OCI-LY3 (cell line): ENCODE measurements at regions not wholly inside any gene's neighbourhood (a gene's known extent, or its start where the extent isn't known, plus 50 kb on each side); places are given as distances from the start of the nearest gene placed in this dataset.

Experiments
- EZH2phosphoT487 ChIP-seq: fragments of 200-600 bp; shearing (Covaris generic); IDR thresholded peaks from 2 replicates; pipeline ENCODE4 v1.6.1; 2018; ENCODE audit warnings: antibody characterized with exemption, mixed run types, low read depth
- TF ChIP-seq, protein P1 (sequence below): fragments of 200-600, 300-600 bp; sonication (generic); IDR thresholded peaks from 2 replicates; pipeline ENCODE4 v1.5.1; 2014; ENCODE audit warnings: antibody characterized with exemption, low read length, low read depth

DNA sequence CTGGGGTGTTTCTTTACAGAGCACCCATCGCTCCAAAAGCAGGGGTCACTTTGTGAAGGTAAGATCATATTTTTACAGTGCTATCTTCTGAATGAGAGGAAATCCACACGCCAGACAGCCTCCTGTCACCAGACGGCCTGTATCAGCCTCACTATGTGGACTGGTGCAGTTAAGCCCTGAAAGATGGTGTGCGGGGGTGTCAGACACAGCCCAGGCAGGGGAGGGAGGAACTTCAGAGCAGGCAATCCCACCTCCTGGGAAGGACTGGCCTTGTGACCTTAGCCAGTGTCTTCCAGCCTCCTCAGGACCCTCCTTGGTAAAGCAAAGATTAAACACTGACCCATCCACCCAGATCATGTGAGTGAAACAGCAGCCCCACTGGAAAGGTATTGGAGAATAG, 249.4 kb upstream of the CTAGE1 start:
- TF ChIP-seq, protein P1, sequence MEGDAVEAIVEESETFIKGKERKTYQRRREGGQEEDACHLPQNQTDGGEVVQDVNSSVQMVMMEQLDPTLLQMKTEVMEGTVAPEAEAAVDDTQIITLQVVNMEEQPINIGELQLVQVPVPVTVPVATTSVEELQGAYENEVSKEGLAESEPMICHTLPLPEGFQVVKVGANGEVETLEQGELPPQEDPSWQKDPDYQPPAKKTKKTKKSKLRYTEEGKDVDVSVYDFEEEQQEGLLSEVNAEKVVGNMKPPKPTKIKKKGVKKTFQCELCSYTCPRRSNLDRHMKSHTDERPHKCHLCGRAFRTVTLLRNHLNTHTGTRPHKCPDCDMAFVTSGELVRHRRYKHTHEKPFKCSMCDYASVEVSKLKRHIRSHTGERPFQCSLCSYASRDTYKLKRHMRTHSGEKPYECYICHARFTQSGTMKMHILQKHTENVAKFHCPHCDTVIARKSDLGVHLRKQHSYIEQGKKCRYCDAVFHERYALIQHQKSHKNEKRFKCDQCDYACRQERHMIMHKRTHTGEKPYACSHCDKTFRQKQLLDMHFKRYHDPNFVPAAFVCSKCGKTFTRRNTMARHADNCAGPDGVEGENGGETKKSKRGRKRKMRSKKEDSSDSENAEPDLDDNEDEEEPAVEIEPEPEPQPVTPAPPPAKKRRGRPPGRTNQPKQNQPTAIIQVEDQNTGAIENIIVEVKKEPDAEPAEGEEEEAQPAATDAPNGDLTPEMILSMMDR: no peak
- TF ChIP-seq EZH2phosphoT487: no peak
